ENCODE measurements at regions not wholly inside any gene's neighbourhood (a gene's known extent, or its start where the extent isn't known, plus 50 kb on each side); places are given as distances from the start of the nearest gene placed in this dataset.

DNA sequence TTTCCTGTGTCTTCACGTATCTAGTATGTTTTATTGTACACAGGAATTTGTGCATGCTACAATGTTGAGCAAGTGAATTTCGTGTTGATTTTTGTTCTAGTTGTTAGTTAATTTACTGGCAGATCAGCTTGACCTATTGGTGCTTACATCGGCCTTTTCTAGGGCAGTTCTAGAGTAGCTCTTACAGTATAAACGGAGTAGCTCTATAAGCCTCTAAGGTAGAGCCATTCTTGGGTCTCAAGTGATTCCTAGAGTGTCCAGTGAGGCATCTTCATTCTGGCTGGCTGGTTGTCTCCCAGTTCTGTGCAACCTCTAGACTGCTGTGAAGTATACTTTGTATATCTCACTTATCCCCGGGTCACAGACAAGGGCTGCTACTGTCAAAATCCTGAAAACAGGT, 364.6 kb downstream of the CDH10 start:
- no peak for TF ChIP-seq POLR2A (IDR thresholded peaks at IDR 0.05)
- TF ChIP-seq, protein P1, sequence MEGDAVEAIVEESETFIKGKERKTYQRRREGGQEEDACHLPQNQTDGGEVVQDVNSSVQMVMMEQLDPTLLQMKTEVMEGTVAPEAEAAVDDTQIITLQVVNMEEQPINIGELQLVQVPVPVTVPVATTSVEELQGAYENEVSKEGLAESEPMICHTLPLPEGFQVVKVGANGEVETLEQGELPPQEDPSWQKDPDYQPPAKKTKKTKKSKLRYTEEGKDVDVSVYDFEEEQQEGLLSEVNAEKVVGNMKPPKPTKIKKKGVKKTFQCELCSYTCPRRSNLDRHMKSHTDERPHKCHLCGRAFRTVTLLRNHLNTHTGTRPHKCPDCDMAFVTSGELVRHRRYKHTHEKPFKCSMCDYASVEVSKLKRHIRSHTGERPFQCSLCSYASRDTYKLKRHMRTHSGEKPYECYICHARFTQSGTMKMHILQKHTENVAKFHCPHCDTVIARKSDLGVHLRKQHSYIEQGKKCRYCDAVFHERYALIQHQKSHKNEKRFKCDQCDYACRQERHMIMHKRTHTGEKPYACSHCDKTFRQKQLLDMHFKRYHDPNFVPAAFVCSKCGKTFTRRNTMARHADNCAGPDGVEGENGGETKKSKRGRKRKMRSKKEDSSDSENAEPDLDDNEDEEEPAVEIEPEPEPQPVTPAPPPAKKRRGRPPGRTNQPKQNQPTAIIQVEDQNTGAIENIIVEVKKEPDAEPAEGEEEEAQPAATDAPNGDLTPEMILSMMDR (IDR thresholded peaks at IDR 0.05), result no peak

Data from lower leg skin (tissue), 3 donors.